GM12892 (cell line): ENCODE measurements at regions not wholly inside any gene's neighbourhood (a gene's known extent, or its start where the extent isn't known, plus 50 kb on each side); places are given as distances from the start of the nearest gene placed in this dataset.

Source experiments
- DNase-seq: peaks from one replicate; pipeline ENCODE4 v3.0.0; 2011; ENCODE audit not compliant: insufficient read length
- FAIRE-seq: peaks from 2 replicates; lab custom pipeline; 2011; peaks lifted over from hg19 to GRCh38; lab: Jason Lieb, UNC
- POLR2A ChIP-seq: IDR thresholded peaks from 2 replicates; pipeline ENCODE4 v1.6.1; 2011; ENCODE audit warnings: low read depth, low read length, control low read depth
- POLR2AphosphoS5 ChIP-seq: IDR thresholded peaks from 2 replicates; pipeline ENCODE4 v1.6.1; 2011; ENCODE audit warnings: low read depth, low read length, control low read depth
- TAF1 ChIP-seq: IDR thresholded peaks from 2 replicates; pipeline ENCODE4 v1.6.1; 2011; ENCODE audit warnings: low read depth, mild to moderate bottlenecking, control low read depth, low read length, borderline replicate concordance

GRCh38 chr17:13403982-13404946, 197.5 kb downstream of the HS3ST3A1 start:
- FAIRE-seq = no peak
- no peak for DNase-seq
- TF ChIP-seq POLR2A (no peak), TAF1 (no peak), POLR2AphosphoS5 (no peak)

GRCh38 chr17:13400491-13400890, 201.2 kb downstream of the HS3ST3A1 start:
- TF ChIP-seq POLR2AphosphoS5 (no peak), TAF1 (no peak), POLR2A (no peak)
- no peak for DNase-seq
- FAIRE-seq = no peak

DNA sequence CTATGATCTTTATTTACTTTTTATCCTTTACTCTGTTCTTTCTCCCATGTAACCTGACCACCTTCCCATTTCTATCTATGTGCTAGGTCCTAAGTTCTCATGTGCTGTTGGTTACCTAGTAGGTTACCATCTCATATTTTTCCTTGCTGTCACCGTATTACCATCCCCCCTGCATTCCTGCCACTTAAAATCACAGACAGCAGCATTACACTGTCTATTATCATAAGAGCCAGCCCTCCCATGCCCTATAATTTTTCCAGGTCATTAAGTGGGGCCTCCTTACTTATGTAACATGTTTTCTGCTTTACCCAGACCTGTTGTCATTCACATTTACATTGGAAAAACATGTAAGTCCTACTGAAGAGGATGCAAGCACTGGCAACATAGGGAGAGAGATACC, 202.9 kb downstream of the HS3ST3A1 start:
- DNase-seq (no peak), FAIRE-seq (no peak)
- no peak for TF ChIP-seq POLR2A
- TF ChIP-seq POLR2AphosphoS5 = no peak

DNA sequence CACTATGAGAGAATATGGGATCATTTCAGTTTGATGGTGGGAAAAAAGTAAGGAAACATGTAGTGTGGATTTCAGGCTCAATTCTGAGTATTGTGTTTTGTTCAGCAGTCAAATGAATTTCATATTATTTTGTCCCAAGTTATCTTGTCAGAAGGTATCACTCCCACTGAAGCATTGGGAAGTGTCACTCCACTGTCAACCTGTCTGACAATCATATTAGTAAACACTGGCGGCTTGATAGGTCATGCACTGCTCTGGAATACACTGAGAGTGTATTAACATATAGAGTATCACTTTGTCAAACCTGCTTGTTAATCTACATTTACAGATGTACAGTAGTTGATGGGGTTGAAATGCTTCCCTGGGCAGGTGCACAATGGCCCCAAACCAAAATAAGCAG, 203.6 kb downstream of the HS3ST3A1 start:
- DNase-seq = no peak
- FAIRE-seq = no peak
- TF ChIP-seq TAF1 (no peak), POLR2A (no peak), POLR2AphosphoS5 (no peak)

GRCh38 chr17:13395862-13396261, 205.9 kb downstream of the HS3ST3A1 start:
- no peak for TF ChIP-seq POLR2A
- TF ChIP-seq TAF1 = no peak
- TF ChIP-seq POLR2AphosphoS5 = no peak
- FAIRE-seq = no peak
- no peak for DNase-seq

DNA sequence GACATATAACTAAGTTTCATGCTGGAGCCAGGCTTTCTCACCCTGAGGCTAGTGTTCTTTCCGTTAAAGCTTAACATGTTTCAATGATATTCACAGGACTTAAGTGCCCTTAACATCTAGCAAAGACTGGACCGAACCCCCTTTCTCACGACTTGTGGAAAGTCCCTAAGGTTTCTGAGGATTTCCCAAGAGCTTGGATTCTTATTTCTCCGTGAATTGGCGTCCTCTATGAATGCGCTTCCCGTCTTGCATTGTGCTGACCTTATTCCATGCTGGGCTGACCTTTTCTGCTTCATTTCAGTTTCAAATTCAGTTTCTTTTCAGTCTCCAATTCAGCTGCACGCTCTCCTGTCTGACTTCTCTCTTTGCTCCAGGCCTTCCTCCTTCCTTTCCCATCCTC, 206.4 kb downstream of the HS3ST3A1 start:
- TF ChIP-seq POLR2AphosphoS5 (no peak), POLR2A (no peak), TAF1 (no peak)
- no peak for FAIRE-seq
- DNase-seq = no peak

- no peak for TF ChIP-seq POLR2AphosphoS5
- TF ChIP-seq POLR2A = no peak
- no peak for DNase-seq
- no peak for FAIRE-seq
These were observed 207.7 kb downstream of the HS3ST3A1 start for GRCh38 chr17:13393841-13394710.

DNA sequence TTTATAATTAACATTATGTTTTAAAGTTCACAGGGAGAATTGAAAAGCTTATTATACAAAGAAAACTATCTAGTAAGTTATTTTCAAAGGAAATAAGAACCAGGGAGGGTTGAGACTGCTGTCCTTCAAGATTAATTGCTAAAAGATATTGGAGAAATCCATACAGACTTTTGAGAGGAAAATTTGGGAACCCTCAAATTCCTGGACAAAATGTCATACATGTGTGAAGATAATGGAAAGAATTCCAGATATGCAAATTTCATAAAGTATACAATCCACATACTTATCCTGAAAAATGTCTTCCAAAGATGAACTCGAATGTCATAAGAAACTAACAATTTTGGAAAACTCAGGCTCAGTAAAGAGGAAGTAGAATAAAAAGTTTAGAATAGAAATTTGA, 213.8 kb downstream of the HS3ST3A1 start:
- FAIRE-seq (no peak), DNase-seq (no peak)
- no peak for TF ChIP-seq POLR2AphosphoS5
- no peak for TF ChIP-seq TAF1
- no peak for TF ChIP-seq POLR2A

- FAIRE-seq (no peak), DNase-seq (no peak)
- no peak for TF ChIP-seq POLR2A
- no peak for TF ChIP-seq TAF1
- TF ChIP-seq POLR2AphosphoS5 = no peak
These were observed 214.5 kb downstream of the HS3ST3A1 start for GRCh38 chr17:13387236-13387635.

GRCh38 chr17:13385481-13385911, 216.2 kb downstream of the HS3ST3A1 start:
- FAIRE-seq (no peak), DNase-seq (no peak)
- TF ChIP-seq POLR2A (no peak), TAF1 (no peak), POLR2AphosphoS5 (no peak)

DNA sequence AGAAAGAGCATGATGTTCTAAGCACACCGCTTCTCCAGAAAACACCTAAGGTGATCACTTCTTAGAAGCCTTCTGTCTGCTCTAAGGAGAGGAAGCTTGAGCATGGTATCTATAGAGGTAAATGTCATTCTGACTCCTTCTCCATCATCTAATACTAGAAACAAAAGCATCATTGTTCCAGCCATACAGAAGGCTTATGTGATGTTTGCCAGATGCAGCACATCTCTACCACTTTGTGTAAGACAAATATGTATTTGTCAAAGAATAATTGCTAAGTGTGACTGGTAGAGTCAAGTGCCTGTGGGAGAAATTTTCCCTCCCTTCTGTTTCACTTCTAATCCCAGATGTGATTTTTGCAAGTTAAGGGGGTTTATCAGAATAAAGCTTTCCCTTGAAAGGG, 217.1 kb downstream of the HS3ST3A1 start:
- FAIRE-seq = no peak
- TF ChIP-seq POLR2A = no peak
- no peak for TF ChIP-seq TAF1

More for the DNA sequence above, 217.1 kb downstream of the HS3ST3A1 start:
- DNase-seq = no peak
